HG02759 (cell line): ENCODE measurements at regions not wholly inside any gene's neighbourhood (a gene's known extent, or its start where the extent isn't known, plus 50 kb on each side); places are given as distances from the start of the nearest gene placed in this dataset.

ENCODE experiments used
- ATAC-seq: cut with Tn5 transposase; IDR thresholded peaks from one replicate; pipeline ENCODE4 v1.9.1; 2021; ENCODE audit warnings: mild to moderate bottlenecking, moderate library complexity; ENCODE audit not compliant: unreplicated experiment

- ATAC-seq: no peak
These were observed 718.6 kb downstream of the QKI start for GRCh38 chr6:164133095-164133494.

GRCh38 chr6:164130585-164130984 is 716.1 kb downstream of the QKI start:
- ATAC-seq: no peak

DNA sequence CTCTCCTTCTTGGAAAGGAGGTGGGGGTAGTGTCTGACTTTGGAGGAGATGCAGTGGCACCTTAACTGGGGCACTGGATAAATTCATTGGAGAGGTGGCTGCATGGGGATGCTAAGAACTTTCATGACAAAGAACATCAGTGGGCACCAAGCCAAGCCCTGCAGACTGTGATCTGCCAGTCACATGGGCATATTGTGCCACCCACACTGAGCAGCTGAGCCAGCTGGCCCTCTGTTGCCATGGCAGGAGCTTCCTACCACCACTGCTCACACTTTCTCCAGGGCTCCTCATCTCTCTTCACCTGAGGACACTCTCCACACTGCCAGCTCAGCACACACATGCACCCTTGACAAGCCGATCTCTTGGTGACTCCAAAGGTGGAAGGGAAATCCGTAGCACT is 715.6 kb downstream of the QKI start:
- ATAC-seq: no peak

DNA sequence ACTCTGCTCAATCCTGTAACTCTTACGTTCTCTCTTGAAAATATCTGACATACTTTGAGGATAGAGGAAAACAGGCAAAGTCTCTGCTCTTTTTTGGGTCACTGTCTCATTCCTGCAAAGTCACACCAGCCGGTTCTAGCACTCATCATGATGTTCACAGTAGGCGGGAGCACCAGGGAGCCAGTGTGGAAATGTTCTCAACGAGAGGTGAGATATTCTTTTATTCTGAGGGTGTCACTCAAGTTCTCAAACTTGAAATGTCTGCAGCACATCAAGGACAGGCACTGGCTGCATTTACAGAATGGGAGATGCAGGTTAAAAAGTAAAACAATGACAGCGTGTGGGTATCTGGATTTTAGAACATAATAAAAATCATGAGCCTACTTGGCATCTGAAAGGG is 714.7 kb downstream of the QKI start:
- ATAC-seq: no peak

DNA sequence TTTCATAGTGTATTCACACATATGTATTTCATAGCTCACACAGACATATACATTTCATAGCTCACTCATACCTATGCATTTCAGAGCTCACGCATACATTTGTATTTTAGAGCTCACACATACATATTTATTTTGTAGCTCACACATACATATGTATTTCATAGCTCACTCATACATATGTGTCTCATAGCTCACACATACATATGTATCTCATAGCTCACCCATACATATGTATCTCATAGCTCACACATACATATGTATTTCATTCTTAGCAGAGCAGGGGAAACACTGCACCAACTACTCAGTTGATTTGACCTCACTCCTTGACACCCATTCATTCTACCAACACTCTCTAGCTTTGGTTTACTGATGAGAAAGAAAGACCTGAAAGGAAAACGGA is 713.6 kb downstream of the QKI start:
- no peak for ATAC-seq

DNA sequence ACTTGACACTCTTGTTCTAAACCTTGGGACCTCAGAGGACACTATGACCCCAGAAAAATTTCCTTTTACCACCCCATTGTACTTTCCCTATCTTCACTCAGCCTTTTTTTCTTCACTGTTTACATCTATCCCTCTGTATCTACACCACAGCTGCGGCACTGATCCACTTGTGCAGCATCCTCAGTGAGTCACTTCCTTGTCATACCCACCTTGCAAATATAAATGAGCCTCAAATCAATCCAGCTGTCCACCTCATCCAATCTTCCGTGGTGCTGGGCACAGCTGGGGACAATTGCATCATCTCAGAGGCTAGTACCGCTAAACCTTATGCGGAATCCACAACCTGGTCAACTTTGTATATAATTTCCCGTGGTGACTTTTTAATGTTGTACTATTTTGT is 710.5 kb downstream of the QKI start:
- no peak for ATAC-seq

DNA sequence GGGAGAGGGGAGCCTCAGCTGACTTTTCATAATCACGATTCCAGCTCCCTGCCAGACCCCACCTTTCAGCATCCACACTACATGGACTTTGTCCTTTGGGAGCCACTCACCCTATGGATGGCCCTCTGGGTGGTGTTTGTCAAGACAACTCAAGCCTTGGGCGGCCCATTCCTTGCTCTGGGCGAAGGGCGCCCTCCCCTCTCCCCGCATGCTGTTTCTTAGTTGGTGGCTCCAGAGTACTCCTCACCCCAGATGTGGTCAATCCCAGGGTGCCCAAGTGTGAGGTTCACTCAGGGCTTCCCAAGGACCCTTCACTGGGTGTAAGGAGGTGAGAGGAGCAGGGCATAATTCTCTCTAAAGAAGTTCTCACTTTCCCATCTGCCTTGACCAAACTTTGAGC is 710.0 kb downstream of the QKI start:
- no peak for ATAC-seq

GRCh38 chr6:164122109-164122508 is 707.6 kb downstream of the QKI start:
- no peak for ATAC-seq

DNA sequence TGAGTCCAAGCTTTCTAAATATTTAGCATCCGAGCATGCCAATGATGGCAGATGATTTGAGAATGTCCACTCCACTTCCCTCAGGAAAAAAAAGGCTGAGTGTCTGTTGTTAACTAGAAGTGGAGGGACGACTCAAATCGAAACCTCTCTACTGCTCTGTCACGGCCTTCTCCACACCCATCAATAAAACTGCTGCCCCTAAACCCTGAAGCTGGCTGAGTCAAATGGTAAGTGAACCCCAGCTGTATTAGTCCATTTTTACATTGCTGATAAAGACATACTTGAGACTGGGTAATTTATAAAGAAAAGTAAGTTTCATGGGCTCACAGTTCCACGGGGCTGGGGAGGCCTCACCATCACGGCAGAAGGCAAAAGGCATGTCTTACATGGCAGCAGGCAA is 707.0 kb downstream of the QKI start:
- ATAC-seq: no peak

- ATAC-seq: no peak
These were observed 700.1 kb downstream of the QKI start for GRCh38 chr6:164114651-164115050.

- ATAC-seq: no peak
These were observed 699.5 kb downstream of the QKI start for GRCh38 chr6:164114051-164114450.

DNA sequence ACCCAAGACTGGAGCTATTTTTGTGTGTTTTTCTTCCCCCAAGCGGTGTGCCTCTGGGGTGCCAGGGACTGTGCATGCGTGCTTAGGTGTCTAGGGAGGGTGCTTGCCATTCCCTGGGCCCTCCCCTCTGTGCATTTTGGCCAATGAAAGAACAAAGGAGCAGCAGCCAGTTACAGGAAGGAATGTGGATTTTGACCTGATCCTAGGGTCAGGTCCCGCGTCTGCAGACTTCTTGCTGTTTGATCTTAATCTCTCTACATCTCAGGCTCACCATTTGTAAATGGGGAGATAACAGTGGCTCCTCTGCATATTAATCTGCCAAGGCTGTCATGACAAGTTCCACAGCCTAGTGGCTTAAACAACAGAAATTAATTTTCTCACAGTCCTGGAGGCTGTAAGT is 699.1 kb downstream of the QKI start:
- ATAC-seq: no peak

- ATAC-seq: no peak
These were observed 695.2 kb downstream of the QKI start for GRCh38 chr6:164109770-164110140.

DNA sequence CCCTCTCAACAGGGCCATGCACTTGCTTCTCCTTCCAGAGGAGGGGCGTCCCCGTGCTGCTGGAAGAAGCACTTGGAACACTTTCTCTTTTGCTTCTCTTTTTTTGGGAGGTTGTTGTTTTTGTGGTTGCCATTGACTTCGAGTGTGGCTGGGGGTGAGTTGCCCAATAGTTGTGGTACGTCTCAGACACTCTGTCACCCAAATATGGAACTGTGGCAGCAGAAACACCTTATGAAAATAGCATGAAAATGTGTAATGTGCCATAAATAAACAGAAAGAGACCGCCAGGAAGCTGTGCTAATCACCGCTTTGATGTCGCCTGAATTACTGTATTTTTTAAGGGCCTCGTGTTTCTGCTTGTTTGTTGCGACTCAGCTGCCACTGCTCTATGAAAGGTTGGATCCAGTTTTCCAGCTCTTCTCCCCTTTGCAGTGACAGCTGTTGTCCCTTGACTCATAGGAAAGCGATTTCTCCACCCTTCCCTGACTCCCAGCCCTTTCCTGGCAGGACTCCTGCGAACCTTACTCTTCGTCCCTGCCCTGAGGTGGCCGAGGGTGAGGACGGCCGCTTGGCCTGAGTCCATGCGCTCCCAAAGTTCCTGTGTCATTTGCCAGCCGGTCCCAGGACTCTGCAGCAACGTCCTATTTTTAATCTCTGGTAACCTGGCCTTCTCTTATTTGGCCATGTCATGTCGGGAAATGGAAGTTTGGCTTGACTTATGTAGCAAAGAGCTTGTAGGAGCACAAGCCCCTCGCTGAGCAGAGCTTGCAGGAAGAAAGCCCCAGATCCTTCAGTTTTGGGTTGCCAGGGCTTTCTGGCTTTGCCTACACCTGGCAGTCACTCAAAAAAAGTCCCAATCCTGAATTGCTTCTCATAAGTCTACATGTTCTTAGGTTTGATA is 694.6 kb downstream of the QKI start:
- ATAC-seq: no peak

DNA sequence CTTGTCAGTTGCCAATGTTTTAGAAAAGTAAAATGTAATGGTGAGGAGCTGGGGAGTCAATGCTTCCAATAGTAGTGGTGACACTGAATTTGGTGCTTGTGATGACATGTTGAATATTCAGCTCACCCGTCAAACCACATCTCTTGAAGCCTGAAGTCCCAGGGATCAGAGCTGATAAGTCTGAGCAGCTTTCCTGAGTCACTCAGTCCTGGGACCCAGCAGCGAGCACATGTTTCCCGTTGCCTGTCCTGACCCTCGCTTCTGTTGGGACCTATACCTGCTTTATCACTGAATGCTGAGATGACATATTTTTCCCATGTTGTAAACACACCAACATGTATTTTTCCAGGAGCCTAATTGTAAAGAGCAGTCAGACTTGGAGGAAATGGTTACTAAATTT is 693.6 kb downstream of the QKI start:
- no peak for ATAC-seq

DNA sequence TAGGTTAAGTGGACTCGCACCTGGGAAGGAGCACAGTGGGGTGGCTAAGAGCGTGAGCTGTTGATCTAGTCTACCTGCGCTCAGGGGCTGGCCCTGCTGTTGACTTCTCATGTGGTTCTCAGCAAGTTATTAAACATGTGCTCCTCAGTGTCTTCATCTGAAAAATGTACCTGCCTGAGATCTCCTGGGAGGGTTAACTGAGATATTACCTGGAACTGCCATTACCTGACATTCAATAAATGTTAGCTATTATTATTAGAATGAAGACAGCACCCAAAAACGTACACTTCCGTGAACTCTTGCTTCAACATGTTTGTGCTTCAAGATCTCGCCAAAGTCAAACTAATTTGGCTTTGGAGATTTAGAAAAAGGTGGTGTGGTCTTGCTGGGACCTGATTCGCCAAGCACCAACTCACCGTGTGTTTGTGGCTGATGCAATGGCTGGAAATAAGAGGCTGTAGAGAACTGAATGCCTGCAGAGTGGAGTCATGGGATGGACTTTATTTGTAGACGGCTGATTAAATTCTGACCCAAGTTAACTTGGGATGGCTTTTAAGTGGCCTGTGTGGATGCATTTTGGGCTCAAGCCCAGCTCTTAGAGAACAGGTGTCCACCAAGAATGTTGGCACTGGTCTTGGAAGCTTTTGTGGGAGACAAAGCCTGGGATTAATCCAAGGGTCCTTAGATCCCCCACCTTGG is 692.9 kb downstream of the QKI start:
- no peak for ATAC-seq

DNA sequence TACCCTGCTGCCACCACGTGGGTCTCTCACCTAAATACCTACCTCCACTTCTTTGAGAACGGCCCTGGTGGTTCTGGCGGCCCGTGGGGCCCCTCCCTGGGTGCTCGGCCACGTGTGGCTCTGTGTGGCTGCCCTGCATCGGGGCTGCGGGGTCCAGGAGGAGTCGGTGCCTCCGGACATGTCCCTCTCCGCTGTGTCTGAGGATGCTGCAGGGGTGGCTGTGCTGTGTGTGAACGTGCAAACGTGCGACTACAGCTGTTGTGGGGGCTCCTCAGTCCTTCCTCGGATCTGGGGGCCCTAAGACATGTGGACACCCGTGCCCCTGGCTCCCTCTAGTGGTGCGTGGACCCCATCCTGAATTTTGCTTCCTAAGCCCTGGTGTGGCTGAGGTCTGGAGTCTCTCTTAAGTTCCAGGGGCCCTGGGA is 691.8 kb downstream of the QKI start:
- no peak for ATAC-seq

DNA sequence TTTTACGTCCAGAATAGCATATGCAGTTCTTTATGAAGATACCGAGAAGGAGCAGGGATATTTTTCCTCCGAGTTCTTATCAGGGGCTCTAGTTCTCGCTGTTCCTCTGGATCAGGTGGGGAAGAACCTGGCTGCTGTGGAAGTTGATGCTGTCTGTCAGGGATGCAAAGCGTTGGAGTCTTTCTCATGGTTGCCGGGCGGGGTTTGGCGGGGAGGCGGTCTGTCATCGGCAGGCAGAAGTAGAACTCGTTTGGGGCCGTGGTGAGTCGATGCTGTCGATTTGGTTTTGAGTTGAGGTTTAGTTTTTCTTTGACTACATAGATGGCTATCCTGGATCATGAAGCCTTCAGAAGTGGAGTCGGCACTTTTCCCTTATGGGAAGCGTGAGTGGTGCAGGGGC is 691.2 kb downstream of the QKI start:
- no peak for ATAC-seq

DNA sequence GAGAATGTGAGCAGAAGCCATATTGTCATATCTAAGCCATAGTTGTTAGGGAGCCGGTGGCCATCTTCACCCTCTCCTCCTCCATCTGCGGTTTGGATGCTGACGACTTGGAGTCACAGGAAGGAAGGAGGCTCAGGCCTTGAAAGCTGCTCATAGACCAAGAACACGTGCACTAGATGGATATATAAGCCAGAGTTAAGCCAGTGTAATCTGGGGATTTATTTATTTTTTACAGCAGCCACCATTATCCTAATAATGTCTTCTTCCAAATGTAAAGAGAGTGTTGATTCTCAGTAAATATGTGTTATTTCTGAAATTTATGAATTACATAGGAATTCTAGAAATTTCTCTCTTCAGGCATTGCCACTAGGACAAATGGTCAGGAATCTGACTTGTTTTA is 689.9 kb downstream of the QKI start:
- no peak for ATAC-seq

DNA sequence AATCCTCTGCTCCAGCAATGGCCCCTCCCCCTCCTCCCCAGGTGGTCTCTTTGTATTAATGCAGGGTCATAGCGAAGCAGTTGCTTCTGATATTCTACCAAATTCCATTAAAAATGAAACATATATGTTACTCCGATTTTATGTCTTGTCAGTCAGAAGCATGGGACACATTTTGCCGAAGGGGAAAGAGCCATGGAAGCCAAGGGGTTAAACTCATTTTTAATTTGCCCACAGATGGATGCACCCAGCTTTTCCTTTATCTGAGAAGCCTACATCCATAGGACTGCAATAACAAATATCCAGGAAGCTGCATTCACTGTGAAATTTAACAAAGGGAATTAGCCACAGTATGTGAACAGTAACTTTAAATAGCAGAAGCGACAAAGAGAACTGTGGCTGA is 688.2 kb downstream of the QKI start:
- no peak for ATAC-seq

- ATAC-seq: no peak
These were observed 687.3 kb downstream of the QKI start for GRCh38 chr6:164101859-164102258.

DNA sequence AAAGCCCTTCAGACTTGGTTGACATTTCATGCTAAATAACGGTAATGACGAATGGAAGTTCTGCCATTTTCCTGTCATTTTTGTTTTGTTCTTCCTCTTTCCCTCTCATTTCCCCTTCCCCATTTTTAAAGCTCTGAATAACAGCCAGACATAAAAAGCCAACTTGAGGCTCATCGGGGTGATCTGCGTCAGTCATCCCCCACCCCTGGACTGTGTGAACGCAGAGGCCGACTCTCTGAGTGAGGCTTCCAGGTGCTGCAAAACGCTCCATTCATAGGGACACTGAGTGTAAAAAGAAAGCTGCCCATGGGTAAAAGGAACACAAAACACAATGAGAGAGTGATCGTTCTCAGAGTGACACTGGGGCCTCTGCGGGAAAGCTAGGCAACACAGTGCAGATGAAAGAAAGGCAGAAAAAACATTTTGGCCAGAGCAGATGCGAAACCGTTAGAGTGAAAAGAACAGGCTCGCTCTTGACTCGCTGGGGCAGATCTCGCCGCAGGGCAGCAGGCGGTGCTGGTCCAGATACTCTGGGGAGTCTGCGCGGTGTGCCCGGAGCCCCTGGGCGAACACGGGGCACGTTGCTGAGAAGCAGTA is 684.8 kb downstream of the QKI start:
- no peak for ATAC-seq
